Transverse colon (tissue), 4 donors: ENCODE measurements at regions not wholly inside any gene's neighbourhood (a gene's known extent, or its start where the extent isn't known, plus 50 kb on each side); places are given as distances from the start of the nearest gene placed in this dataset.

ENCODE experiments used
- DNase-seq: peaks from one replicate; pipeline ENCODE4 v3.0.0-alpha.2; 2019
- H3K27ac ChIP-seq, 4 donors: fragments of 200-600 bp; sonication (generic); 2 replicates each; pipeline ENCODE4 v1.5.1; 2016 to 2018; ENCODE audit warnings: inconsistent platforms in 4 of 4
- H3K27me3 ChIP-seq: fragments of 200-600 bp; sonication (generic); 2 replicates; pipeline ENCODE4 v1.5.1; 2017; ENCODE audit warnings: inconsistent platforms
- H3K36me3 ChIP-seq, 4 donors: fragments of 200-600 bp; sonication (generic); 2 replicates each; pipeline ENCODE4 v1.5.1; 2017 to 2019; ENCODE audit warnings: inconsistent platforms in 4 of 4
- H3K4me1 ChIP-seq, 4 donors: fragments of 200-600 bp; sonication (generic); 2 replicates each; pipeline ENCODE4 v1.5.1; 2017 to 2020; ENCODE audit warnings: inconsistent platforms in 4 of 4
- H3K4me3 ChIP-seq, 4 donors: fragments of 200-600 bp; sonication (generic); 1 replicate in 1 of 4; 2 replicates in 3 of 4; pipeline versions ENCODE4 v1.5.1 to v1.6.1; 2017 to 2019; ENCODE audit warnings: inconsistent platforms in 4 of 4
- H3K9me3 ChIP-seq, 2 donors: fragments of 200-600 bp; sonication (generic); 2 replicates each; pipeline ENCODE4 v1.5.1; 2017 to 2019; ENCODE audit warnings: inconsistent platforms in 2 of 2
- EP300 ChIP-seq: sonication (generic); formaldehyde crosslinking; IDR thresholded peaks from one replicate; pipeline ENCODE4 v1.6.1; 2017; ENCODE audit warnings: antibody characterized with exemption, low read depth
- POLR2A ChIP-seq: fragments of 450-650 bp; IDR thresholded peaks from one replicate; pipeline ENCODE4 v1.6.1; 2016; ENCODE audit warnings: antibody characterized with exemption, mild to moderate bottlenecking, moderate library complexity
- POLR2AphosphoS5 ChIP-seq, 3 donors: sonication (generic); formaldehyde crosslinking; IDR thresholded peaks; one replicate each; pipeline ENCODE4 v1.6.1; 2016; ENCODE audit warnings: antibody characterized with exemption in 3 of 3
- WGBS, 2 donors: methylation state at CpG; one replicate each; pipeline ENCODE4 v1.1.5; 2018; ENCODE audit warnings: low coverage in 1 of 2; 5-methylcytosine and 5-hydroxymethylcytosine counted together
- in situ Hi-C, 4 donors: fragments of 200-750 bp; cut with MboI; loops; one replicate each; pipeline versions ENCODE4 v1.15.0 to v1.15.1; 2017; ENCODE audit warnings: low sequenced_read_pairs in 3 of 4, low pct_ligation_motif_present in 1 of 4, low pct_unique_long_range_greater_than_20kb in 1 of 4
- intact Hi-C: fragments of 100-400 bp; cut with DNase I; formaldehyde crosslinking; loops from one replicate; pipeline ENCODE4 v1.15.1; 2023; ENCODE audit warnings: low total_unique reads
- TF ChIP-seq, protein P1 (sequence below), 5 experiments: fragments of 200-600 bp in 3 of 5; fragments of 450-650 bp in 2 of 5; sonication (generic) in 3 of 5; IDR thresholded peaks; 1 replicate in 2 of 5; 2 replicates in 3 of 5; pipeline ENCODE4 v1.5.1; 2016 to 2017; ENCODE audit warnings: antibody characterized with exemption in 5 of 5, inconsistent platforms in 3 of 5, mild to moderate bottlenecking in 2 of 5, moderate library complexity in 1 of 5

GRCh38 chr13:73465617-73465971 lies 406.8 kb downstream of the KLF5 start:
- intact Hi-C loops = no loop called here
- 20 to 35% methylated on average over 3 of the region's 3 CpGs for WGBS, 2 donors
- TF ChIP-seq POLR2AphosphoS5 (IDR thresholded peaks at IDR 0.05) = peak in 2 of 3 donors; percentile 35 to 72
- TF ChIP-seq POLR2A = no peak
- TF ChIP-seq EP300 = peak; percentile 2
- TF ChIP-seq, protein P1, sequence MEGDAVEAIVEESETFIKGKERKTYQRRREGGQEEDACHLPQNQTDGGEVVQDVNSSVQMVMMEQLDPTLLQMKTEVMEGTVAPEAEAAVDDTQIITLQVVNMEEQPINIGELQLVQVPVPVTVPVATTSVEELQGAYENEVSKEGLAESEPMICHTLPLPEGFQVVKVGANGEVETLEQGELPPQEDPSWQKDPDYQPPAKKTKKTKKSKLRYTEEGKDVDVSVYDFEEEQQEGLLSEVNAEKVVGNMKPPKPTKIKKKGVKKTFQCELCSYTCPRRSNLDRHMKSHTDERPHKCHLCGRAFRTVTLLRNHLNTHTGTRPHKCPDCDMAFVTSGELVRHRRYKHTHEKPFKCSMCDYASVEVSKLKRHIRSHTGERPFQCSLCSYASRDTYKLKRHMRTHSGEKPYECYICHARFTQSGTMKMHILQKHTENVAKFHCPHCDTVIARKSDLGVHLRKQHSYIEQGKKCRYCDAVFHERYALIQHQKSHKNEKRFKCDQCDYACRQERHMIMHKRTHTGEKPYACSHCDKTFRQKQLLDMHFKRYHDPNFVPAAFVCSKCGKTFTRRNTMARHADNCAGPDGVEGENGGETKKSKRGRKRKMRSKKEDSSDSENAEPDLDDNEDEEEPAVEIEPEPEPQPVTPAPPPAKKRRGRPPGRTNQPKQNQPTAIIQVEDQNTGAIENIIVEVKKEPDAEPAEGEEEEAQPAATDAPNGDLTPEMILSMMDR (IDR thresholded peaks at IDR 0.05) = peak in 4 of 5 experiments; percentile 11 to 61 (median 29)
- H3K36me3 ChIP-seq = no peaks in the 10 kb centered on the region
- H3K9me3 ChIP-seq = no peaks in the 10 kb centered on the region
- peak overlapping the region; percentile 72 to 84 (median 82) for H3K27ac ChIP-seq
- H3K27me3 ChIP-seq = no peaks in the 10 kb centered on the region
- peaks cover 0 to 21% (median 11%) of the 10 kb centered on the region in 4 donors for H3K4me1 ChIP-seq
- in situ Hi-C loops = loop anchor here in 1 of 4 donors (25.0 kb wide), 1 partner anchor 403 kb away; the partner anchor contains the start of gene KLF5
- DNase-seq = peak; percentile 14
- H3K4me3 ChIP-seq = no peak overlapping the region

GRCh38 chr13:73464758-73465616 lies 406.2 kb downstream of the KLF5 start:
- no peak overlapping the region for H3K4me3 ChIP-seq
- no peaks in the 10 kb centered on the region for H3K9me3 ChIP-seq
- 28 to 37% methylated on average over 5 of the region's 5 CpGs for WGBS, 2 donors
- peak; percentile 59 for DNase-seq
- TF ChIP-seq POLR2A = peak; percentile 22
- TF ChIP-seq, protein P1 (IDR thresholded peaks at IDR 0.05) = no peak
- in situ Hi-C loops = loop anchor here in 1 of 4 donors (25.0 kb wide), 1 partner anchor 403 kb away; the partner anchor contains the start of gene KLF5
- no peaks in the 10 kb centered on the region for H3K36me3 ChIP-seq
- intact Hi-C loops = no loop called here
- H3K27me3 ChIP-seq = no peaks in the 10 kb centered on the region
- peaks cover 0 to 21% (median 11%) of the 10 kb centered on the region in 4 donors for H3K4me1 ChIP-seq
- H3K27ac ChIP-seq = peak overlapping the region; percentile 72 to 84 (median 82)

- Histone ChIP-seq H3K4me1 (peaks cover 0 to 21% (median 11%) of the 10 kb centered on the region in 4 donors), H3K4me3 (no peak overlapping the region), H3K27ac (no peak overlapping the region), H3K36me3 (no peaks in the 10 kb centered on the region), H3K27me3 (no peaks in the 10 kb centered on the region), H3K9me3 (no peaks in the 10 kb centered on the region)
- WGBS, 2 donors = 79 to 88% methylated on average over 4 of the region's 4 CpGs
- in situ Hi-C loops (loop anchor here in 1 of 4 donors (25.0 kb wide), 1 partner anchor 400 kb away; the partner anchor contains the start of gene KLF5), intact Hi-C loops (no loop called here)
- DNase-seq = no peak
- TF ChIP-seq POLR2A (no peak), POLR2AphosphoS5 (IDR thresholded peaks at IDR 0.05) (no peak), EP300 (no peak)
- TF ChIP-seq, protein P1 (IDR thresholded peaks at IDR 0.05) = no peak
Measured at GRCh38 chr13:73462241-73462640, 403.4 kb downstream of the KLF5 start.

DNA sequence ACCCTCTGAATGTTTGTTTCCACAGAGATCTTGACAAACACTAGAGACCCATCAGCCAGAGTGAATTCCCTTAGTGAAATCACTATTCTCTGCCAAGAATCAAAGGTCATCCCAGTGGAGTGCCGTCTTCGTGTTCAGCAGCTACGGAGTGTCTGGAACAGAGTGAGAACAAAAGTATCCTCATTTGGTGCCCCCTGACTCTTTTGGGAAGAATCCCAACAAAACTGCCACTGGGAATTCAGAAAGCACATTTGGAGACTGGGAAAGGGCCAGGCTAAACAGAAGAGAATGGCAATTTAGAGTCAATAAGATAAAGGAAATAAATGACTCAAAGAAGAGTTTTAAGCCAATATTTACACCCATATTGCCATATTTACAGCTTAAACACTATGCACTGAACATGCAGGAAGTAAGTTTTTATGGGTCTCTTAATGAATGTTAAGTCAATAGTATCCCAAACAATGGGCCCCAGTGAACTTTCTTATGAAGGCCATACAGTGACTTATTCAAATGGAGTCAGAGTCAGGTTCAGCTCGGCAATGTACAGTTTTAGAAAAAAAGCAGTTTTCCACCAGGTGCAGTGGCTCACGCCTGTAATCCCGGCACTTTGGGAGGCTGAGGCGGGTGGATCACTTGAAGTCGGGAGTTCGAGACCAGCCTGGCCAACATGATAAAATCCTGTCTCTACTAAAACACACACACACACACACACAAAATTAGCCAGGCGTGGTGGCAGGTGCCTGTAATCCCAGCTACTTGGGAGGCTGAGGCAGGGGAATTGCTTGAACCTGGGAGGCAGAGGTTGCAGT lies 392.6 kb downstream of the KLF5 start:
- Histone ChIP-seq H3K9me3 (no peaks in the 10 kb centered on the region), H3K4me3 (no peak overlapping the region), H3K36me3 (no peaks in the 10 kb centered on the region), H3K27ac (peak overlapping the region; percentile 60 to 80 (median 62)), H3K4me1 (peaks cover 0 to 17% (median 4%) of the 10 kb centered on the region in 4 donors), H3K27me3 (no peaks in the 10 kb centered on the region)
- 37 to 62% methylated on average over 4 to 10 of the region's 10 CpGs for WGBS, 2 donors
- intact Hi-C loops (no loop called here), in situ Hi-C loops (loop anchor here in 1 of 4 donors (25.0 kb wide), 1 partner anchor 389 kb away; the partner anchor contains the start of gene KLF5)
- DNase-seq = peak; percentile 39
- TF ChIP-seq, protein P1 (IDR thresholded peaks at IDR 0.05) = no peak
- TF ChIP-seq POLR2AphosphoS5 (IDR thresholded peaks at IDR 0.05) (peak in 2 of 3 donors; percentile 25 to 54), POLR2A (no peak), EP300 (peak; percentile 37)
